ENCODE measurements at regions not wholly inside any gene's neighbourhood (a gene's known extent, or its start where the extent isn't known, plus 50 kb on each side); places are given as distances from the start of the nearest gene placed in this dataset.
A peak's percentile ranks its signal among the peaks of the same experiment; 100 is the strongest.

DNA sequence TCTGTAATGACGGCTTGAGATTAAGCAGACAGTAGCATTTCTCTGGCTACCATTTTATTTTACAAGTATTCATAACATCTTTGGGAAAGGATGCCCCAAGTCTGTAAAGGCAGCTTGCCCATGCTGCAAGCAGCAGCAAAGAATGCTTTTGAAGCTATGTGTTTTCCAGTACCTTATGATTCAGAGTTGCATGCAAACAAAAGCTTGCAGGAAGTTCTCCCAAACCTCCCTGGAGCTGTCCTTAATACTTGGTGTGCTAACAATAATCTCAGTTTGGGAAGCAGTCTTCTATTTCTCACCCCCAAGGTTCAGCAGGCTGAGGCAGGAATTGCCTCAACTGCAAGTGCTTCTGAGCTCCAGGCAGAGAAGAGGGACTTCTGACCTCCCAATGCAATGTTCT is 60.8 kb downstream of the CCNA1 start:
- DNase-seq: no peak

- DNase-seq: no peak
Measured at GRCh38 chr13:36495431-36495830, 63.1 kb downstream of the CCNA1 start.

DNA sequence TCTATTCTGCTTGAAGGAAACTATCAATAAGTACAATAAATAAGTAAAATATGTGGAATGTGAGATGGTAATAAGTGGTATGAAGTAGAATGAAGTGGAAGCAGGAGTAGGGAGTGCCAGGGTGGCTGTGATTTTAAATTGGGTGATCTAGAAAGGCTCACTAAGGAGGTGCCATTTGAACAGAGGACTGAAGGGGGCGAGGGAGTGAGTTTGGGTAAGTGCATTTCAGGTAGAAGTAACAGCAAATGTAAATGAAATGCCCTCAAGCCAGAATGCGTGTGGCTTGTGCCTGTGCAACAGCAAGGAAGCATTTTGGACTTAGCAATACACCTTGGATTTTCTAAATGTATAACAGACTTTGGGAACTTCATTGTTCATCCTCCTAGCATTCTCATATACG is 77.1 kb downstream of the CCNA1 start:
- no peak for DNase-seq

- no peak for DNase-seq
Measured at GRCh38 chr13:36512771-36513170, 80.5 kb downstream of the CCNA1 start.

DNA sequence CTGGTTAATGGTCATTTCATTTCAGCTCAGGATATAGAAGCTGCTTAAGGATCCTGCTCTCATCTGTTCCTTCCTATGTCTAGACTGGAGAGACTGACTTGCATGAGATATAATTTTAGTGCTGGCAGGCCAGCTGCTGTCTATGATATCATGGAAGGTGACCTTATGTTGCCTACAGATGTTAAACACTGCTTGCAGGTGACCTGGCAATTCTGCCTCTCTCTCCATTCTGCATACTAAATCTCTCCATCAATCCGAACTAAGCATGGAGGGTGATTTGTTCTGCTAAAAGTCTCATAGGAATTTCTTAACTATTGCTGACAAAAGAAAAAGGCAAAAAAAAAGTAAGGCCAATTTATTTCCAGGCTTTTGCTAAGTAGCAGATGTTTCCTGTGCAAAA is 81.0 kb downstream of the CCNA1 start:
- DNase-seq: no peak

DNA sequence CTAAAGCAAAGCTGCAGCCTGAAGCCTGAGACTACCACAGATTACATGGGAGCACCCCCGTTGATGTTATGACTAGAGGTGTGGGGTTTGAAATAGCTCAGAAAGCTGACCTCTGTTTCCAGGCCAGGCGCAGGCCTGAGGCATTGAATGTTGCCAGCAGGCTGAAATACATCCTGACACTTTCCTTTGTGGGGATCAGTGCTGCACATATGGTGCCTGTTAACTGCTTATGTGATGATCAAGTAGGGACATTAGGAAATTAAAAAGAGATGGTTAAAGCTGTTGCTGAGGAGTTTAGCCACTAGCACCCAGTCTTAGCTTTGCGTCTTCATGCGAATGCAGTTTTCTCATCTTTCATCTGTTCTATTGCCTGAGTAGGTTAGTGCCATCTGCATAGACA is 83.2 kb downstream of the CCNA1 start:
- no peak for DNase-seq

GRCh38 chr13:36516225-36516624 is 83.9 kb downstream of the CCNA1 start:
- DNase-seq: no peak

DNA sequence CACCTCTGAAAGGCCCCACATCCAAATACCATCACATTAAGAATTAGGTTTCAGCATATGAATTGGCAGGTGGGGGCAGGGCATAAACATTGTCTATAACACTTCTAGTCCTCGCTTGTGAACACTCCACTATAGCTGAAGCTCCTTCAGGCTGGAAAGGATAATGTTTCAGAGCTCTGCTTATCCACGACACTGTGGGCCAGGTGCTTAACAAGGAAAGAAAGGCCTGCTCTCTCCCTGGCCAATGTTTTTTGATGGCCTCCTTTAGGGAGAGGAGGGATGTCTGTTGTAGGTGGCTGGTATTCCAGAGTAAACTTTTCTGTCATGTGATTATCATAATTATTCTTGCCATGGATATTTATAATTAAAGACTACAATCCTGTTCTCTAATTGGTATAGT is 86.4 kb downstream of the CCNA1 start:
- DNase-seq: no peak

GRCh38 chr13:36519432-36519831 is 87.1 kb downstream of the CCNA1 start:
- DNase-seq: no peak

- no peak for DNase-seq
Measured at GRCh38 chr13:36520111-36520510, 87.8 kb downstream of the CCNA1 start.

DNA sequence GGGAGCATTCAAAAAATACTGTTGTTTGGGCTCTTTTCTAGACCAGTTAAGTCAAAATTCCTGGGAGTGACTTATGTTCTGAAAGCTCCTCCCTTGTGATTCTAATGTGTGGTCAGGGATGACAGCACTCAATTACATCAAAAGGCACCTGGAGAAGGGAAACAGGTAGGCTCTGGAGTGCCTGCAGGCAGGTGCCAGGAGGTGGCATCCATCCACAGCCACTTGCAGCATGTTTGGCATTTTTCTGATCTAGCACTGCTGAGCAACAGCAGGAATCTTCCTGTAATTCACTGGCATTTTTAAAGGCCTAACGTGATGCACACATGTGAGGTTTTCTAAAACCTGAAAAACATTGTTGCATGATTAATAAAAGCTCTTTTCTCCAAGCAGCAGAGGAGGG is 94.6 kb downstream of the CCNA1 start:
- DNase-seq: no peak

DNA sequence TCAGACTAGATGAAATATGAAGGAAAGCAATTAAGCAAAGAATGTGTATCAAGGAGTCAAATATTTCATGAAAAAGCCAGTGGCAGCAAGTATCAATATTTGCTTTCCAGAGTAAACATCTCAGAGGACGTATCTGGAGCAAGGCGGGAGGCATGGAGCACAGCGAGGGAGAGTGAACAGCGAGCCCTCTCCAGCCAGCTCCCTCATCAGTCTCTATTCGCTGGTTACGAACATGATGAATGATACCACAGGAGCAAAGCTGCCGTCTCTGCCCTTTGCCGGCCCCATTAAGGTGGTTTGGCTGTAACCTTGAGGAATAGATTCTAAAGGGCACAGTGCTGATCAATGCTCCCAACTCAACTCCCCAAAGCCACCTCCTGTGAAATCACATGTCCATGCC is 95.8 kb downstream of the CCNA1 start:
- no peak for DNase-seq

- no peak for DNase-seq
Measured at GRCh38 chr13:36530050-36530789, 97.9 kb downstream of the CCNA1 start.

DNA sequence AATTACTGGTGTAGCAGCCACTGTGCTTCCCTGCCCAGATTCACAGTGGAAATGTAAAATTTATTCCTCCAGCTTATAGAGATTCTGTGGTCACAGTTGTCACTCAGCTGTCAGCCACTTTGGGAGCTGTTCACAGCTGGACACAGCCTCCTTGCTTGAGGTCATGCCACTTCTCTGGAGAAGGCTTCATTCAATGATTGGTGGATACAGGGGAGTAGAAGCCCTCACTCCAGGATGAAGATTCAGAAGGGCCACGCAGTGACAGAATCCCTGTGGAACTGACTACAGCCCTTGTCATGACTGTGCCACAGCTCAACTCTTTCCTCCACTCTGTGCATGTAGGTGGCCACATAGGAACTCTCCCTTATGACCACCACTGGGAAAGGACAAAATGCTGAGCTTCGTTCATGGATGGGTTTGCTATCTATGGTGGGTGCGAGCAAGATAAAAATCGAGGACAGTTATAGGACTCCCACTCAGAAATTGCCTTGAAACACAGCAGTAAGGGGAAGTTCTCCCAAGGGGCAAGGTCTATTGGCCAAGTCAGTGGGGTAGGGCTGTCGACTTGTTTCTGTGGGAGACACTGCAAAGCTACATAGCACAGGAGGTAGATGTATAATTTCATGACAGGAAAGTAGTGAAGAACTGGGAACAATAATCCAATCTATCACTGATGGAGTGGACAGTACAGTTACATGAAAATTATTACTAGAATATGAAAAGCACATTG is 98.7 kb downstream of the CCNA1 start:
- DNase-seq: no peak

DNA sequence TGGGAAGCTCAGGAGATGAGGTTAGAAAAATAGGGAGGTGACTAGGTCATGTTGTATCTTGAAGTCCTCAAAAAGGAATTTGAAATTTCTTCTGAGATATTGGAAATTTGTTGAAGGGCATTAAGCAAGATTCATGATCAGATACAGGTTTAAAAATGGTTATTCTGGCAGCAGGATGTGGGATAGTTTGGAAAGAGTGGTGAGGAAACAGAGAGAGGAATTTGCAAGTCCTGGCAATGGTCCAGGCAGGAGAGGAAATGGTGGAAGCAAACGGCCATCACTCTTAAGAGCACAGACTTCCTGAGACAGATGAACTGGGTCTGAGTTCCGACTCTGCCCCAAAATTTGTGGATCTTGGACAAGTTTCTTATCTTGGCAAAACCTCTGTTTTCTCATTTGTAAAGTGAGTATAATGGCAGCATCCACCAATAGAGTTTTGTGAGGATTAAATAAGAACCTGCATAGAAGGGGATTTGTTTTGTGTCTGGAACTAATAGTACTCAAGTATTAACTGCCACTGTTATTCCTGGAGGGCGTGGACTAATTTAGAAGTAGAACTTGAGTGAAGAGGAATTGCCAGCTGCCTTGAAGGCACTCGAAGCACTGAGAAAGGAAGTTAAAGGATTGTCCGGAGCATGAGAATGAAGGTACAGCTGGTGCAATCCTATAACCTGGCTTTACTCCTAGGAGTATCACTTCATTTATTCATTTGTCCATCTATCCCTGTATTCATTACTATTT is 99.6 kb downstream of the CCNA1 start:
- DNase-seq: no peak

- no peak for DNase-seq
Measured at GRCh38 chr13:36533806-36534205, 101.5 kb downstream of the CCNA1 start.

- no peak for DNase-seq
Measured at GRCh38 chr13:36536546-36536945, 104.3 kb downstream of the CCNA1 start.

GRCh38 chr13:36543671-36544070 is 111.4 kb downstream of the CCNA1 start:
- DNase-seq: no peak

DNA sequence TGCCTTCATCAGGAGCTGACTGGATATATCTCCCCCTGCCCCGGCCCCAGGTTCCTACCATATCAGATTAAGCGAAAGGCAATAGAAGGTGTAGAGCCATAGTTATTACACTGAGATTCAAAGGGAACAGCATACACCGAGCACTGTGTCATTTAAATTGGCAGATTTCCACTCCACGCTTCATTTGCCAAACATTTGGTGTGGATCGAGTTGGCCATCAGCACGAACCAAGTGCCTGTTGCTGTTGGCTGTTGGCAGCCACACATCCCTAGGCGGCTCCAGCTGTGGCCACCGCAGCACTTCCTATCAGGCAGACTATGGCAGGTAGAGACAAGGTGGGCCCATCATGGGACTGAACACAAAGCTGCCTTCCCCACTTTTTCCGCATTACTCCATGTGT is 115.8 kb downstream of the CCNA1 start:
- DNase-seq: peak; percentile 29

GRCh38 chr13:36549126-36549702 is 116.9 kb downstream of the CCNA1 start:
- DNase-seq: no peak

- DNase-seq: peak; percentile 24
Measured at GRCh38 chr13:36549755-36550154, 117.5 kb downstream of the CCNA1 start.

DNA sequence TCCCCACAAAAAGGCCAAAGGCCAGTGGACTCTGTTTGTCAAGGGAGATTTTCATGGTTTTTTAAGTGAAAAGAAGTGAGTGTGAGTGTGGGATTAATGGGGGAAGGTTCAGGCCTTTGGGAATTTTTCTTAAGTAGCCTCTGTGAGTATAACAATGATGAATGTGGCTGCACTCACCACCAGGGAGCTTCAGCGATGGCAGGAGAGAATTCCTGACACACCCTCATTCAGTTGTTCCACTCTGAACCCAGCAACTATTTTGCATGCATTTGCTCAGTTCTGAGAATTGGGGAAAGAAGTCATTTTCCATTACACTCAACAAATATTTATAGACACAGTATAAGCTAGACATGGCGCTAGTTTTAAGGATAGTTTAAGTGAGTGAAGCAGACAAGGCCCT is 117.9 kb downstream of the CCNA1 start:
- no peak for DNase-seq

GRCh38 chr13:36551445-36551844 is 119.2 kb downstream of the CCNA1 start:
- no peak for DNase-seq

DNA sequence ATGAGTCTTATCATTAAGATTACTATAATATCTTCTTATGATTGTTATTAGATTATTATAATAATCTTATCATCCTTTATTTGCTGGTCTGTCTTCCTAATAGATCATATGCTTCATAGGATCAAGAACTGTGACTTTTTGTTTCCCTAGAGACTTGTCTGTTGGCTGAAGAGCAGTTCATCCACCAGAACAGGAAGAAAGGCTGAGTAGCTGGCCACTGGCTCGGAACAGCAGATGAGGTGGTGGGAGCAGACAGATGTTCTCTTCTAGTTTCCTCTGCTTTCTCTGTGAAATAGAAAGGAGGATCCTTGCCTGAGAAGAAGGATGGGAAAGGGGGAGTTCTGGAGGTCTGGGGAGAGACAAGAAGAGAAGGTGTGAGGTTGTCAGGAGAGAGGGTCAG is 120.0 kb downstream of the CCNA1 start:
- no peak for DNase-seq

Data from NCI-H1694 treated with DMSO at 0.1 percent for 48 hours (cell line).